RWPE1 (cell line): ENCODE measurements at regions not wholly inside any gene's neighbourhood (a gene's known extent, or its start where the extent isn't known, plus 50 kb on each side); places are given as distances from the start of the nearest gene placed in this dataset.

ENCODE experiments used
- CTCF ChIA-PET: fragments of 350-600 bp; sonication (Branson Sonifier 250); formaldehyde crosslinking; extraction: SDS; loops from one replicate; lab custom pipeline; 2021; lab: Yijun Ruan, JAX
- POLR2A ChIA-PET: fragments of 400-600 bp; formaldehyde crosslinking; extraction: SDS; loops from one replicate; lab custom pipeline; 2020; ENCODE audit warnings: antibody characterized with exemption; ENCODE audit not compliant: low non-redundant PET; lab: Yijun Ruan, JAX
- DNase-seq: peaks from one replicate; pipeline ENCODE4 v3.0.0; 2012; ENCODE audit warnings: low spot score
- H3K27ac ChIP-seq: fragments of 450-650 bp; 2 replicates; pipeline ENCODE4 v1.5.1; 2017
- CTCF ChIP-seq: fragments of 450-650 bp; conservative IDR thresholded peaks from 2 replicates; pipeline ENCODE4 v1.5.1; 2017; ENCODE audit warnings: low read depth, mild to moderate bottlenecking

- no peak overlapping the region for H3K27ac ChIP-seq
- TF ChIP-seq CTCF, result no peak
- DNase-seq, result no peak
- POLR2A ChIA-PET, result no interaction called here
- CTCF ChIA-PET, result no interaction called here
Observed at GRCh38 chr10:111295788-111296187, 219.0 kb downstream of the ADRA2A start.

DNA sequence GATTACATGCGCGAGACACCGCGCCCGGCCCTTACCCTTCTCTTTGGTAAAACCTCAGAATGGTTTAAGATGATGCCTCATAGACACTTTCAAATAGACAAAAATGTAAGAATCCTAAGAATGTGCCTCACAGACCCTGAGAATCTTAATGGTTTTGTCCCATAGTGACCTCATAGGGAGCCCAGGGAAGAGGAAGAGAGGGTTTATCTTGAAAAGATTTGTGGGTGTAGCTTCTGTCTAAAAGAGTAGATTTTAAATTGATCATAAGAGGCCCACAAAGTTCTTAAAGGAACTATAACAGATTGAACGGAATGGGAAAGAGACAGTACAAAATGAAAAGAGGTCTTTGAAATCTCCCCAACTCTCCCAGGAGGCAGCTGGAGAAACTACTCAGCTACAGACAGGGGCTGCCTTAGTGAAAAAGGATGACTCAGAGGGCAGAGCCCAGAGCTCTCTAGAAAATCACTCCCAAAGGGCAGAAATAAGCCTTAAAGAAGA is 220.6 kb downstream of the ADRA2A start:
- no peak for TF ChIP-seq CTCF
- no peak for DNase-seq
- ChIA-PET CTCF (no interaction called here), POLR2A (no interaction called here)
- no peak overlapping the region for H3K27ac ChIP-seq

GRCh38 chr10:111298031-111298430 is 221.2 kb downstream of the ADRA2A start:
- DNase-seq, result no peak
- ChIA-PET CTCF (no interaction called here), POLR2A (no interaction called here)
- no peak for TF ChIP-seq CTCF
- no peak overlapping the region for H3K27ac ChIP-seq

DNA sequence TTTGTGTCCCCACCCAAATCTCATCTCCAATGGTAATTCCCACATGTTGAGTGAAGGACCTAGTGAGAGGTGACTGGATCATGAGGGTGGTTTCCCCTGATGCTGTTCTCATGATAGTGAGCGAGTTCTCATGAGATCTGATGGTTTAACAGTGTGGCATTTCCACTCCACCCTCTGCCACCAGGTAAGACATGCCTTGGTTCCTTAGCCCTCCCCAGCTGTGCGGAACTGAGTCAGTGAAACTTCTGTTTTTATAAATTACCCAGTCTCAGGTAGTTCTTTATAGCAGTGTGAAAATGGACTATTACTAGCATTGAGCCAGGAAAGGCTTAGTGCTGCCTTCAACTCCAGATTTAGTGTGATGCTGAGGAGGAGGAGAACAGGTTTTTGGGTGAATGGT is 222.2 kb downstream of the ADRA2A start:
- TF ChIP-seq CTCF, result no peak
- CTCF ChIA-PET, result no interaction called here
- no peak overlapping the region for H3K27ac ChIP-seq
- no peak for DNase-seq
- POLR2A ChIA-PET, result no interaction called here

DNA sequence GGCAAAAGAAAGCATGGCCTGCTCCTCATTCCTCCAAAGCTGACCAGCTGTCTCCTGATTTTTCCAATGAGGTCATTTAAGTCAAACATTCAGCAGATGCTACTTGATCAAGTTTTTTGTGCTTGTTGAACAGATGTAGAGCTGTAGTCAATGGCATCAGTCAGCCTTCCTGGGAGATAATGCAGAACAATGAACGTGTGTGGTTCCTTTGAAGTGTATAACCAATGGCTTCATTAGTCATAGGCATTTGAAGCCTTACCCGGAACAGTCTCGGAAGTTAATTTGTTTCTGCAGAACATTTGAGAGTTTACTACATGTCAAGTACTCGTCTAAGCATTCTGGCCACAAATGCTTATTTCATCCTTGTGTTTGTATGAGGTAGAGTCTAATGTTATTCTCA is 227.1 kb downstream of the ADRA2A start:
- DNase-seq, result no peak
- CTCF ChIA-PET, result no interaction called here
- POLR2A ChIA-PET, result no interaction called here
- H3K27ac ChIP-seq, result no peak overlapping the region
- no peak for TF ChIP-seq CTCF

GRCh38 chr10:111316722-111317212 is 239.9 kb downstream of the ADRA2A start:
- no peak for TF ChIP-seq CTCF
- POLR2A ChIA-PET, result no interaction called here
- no peak overlapping the region for H3K27ac ChIP-seq
- no peak for DNase-seq
- CTCF ChIA-PET, result no interaction called here
